ENCODE measurements at regions not wholly inside any gene's neighbourhood (a gene's known extent, or its start where the extent isn't known, plus 50 kb on each side); places are given as distances from the start of the nearest gene placed in this dataset.
"Not testable (repeated sequence)": the region's sequence is repeated elsewhere in the genome, so short reads cannot be mapped to it uniquely, and the experiment has no call there.

DNA sequence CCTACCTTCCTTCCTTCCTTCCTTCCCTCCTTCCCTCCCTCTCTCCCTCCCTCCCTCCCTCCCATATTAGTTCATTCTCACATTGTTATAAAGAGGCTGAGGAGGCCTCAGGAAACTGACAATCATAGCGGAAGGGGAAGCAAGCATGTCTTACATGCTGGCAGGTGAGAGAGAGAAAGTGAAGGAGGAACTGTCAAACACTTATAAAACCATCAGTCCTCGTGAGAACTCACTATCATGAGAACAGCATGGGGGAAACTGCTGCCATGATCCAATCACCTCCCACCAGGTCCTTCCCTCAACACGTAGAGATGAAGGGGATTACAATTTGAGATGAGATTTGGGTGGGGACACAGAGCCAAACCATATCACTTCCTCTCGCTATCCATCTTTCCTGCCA is 281.6 kb upstream of the FOXF1 start:
- no peak overlapping the region for H3K4me3 ChIP-seq (ENCODE audit: low read depth, low read length)
- TF ChIP-seq, protein P1, sequence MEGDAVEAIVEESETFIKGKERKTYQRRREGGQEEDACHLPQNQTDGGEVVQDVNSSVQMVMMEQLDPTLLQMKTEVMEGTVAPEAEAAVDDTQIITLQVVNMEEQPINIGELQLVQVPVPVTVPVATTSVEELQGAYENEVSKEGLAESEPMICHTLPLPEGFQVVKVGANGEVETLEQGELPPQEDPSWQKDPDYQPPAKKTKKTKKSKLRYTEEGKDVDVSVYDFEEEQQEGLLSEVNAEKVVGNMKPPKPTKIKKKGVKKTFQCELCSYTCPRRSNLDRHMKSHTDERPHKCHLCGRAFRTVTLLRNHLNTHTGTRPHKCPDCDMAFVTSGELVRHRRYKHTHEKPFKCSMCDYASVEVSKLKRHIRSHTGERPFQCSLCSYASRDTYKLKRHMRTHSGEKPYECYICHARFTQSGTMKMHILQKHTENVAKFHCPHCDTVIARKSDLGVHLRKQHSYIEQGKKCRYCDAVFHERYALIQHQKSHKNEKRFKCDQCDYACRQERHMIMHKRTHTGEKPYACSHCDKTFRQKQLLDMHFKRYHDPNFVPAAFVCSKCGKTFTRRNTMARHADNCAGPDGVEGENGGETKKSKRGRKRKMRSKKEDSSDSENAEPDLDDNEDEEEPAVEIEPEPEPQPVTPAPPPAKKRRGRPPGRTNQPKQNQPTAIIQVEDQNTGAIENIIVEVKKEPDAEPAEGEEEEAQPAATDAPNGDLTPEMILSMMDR (IDR thresholded peaks at IDR 0.05; ENCODE audit: insufficient read depth, low read depth, low read length, missing control alignments) = no peak
- DNase-seq (ENCODE audit: low read depth) = no peak

DNA sequence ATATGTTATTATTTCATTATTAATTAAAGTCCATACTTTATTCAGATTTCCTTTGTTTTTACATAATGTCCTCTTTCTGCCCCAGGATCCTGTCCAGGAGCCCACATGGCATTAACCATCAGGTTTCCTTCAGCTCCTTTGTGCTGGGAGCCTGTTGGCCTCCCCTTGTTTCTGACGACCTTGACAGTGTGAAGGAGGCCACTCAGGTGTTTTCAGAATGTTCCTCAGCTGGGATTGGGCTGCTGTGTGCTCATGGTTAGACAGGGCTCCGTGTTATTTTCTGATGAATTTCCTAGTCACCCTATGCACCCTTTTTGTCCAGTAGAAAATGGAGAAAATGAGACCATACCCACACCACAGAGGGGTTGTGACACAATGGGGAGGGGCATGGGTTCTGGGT is 281.0 kb upstream of the FOXF1 start:
- TF ChIP-seq, protein P1 (IDR thresholded peaks at IDR 0.05; ENCODE audit: insufficient read depth, low read depth, low read length, missing control alignments) = no peak
- DNase-seq (ENCODE audit: low read depth) = no peak
- H3K4me3 ChIP-seq (ENCODE audit: low read depth, low read length) = no peak overlapping the region

DNA sequence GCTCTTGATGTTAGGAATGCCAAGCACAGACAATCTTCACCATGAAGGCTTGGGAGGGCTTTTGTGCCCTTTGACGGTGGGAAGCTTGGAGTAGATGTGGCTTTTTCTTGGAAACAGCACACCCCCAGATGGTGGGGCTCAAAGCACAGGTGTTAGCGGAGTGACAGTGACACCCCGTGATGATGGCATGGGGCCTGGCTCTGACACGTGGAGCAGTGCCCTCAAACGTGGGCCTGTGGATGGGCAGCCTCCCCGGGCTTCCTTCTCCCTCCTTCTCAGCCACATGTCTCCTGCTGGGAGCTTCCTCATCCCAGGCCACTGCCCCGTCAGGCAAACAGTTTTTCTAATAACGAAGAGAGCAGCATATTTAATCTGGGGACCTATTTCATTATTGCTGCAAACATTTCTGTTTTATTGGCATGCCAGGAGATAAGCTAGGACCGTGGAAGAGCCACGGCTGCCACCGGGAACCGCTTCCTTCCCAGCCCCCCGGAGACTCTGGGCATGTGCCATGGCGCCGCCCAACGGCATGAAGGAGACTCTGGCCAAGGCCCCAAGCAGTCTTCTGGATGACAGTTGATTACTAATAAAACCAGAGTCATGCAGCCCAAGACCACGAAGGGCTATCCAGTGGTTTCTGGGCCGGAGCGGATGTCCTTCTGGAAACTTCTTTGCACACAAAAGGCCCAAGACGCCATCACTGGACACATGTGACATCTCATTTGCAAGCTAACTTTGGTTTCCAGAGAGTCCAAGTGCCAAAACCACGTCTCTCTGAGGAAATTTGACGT is 280.3 kb upstream of the FOXF1 start:
- DNase-seq (ENCODE audit: low read depth) = no peak
- H3K4me3 ChIP-seq (ENCODE audit: low read depth, low read length) = no peak overlapping the region
- TF ChIP-seq, protein P1 (IDR thresholded peaks at IDR 0.05; ENCODE audit: insufficient read depth, low read depth, low read length, missing control alignments) = no peak

DNA sequence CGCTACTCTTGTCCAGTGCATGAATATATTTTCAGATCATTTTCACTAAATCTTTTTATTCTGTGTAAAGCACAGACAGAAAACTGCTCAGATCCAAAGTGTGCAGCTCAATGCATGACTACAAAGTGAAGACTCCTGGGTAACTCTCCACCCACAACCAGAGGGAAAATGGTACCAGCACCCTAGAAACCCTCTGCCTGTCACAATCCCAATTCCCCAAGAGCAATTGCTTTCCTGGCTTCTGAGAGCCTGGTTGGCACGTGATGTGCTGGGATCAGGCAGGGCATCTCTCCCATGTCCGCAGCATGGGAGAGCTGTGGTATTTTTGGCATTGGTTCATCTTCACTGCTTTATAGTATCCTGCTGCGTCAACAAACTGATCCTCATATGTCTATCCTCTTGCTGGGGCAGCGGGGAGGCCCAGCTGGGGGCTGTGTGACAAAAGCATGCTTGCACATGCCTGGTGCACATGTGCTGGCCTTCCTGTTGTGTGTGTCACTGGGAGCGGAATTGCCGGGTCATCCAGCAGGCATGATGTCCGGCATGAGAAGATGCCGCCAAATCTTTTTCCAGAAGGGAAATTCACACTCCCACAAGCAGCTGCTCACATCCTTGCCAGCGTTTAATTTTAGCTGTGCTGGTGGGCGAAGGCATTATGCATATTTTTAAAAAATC is 278.9 kb upstream of the FOXF1 start:
- no peak overlapping the region for H3K4me3 ChIP-seq (ENCODE audit: low read depth, low read length)
- TF ChIP-seq, protein P1 (IDR thresholded peaks at IDR 0.05; ENCODE audit: insufficient read depth, low read depth, low read length, missing control alignments) = no peak

DNA sequence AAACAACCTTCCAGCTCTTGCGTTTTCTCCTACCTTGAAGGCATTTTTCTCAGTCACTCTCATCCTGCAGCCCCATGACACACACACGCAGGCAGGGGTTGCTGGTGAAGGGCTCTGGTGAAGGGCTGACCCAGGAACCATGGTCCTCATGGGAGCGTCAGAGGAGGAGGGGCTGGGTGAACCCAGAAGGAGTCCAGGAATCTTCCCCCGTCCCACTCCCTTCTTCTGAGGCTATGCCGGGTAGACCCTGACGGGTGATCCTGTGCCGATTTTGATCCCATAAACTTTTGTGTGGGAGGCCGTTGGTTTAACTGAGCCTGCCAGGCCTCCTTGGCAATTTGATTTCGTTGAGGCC is 278.4 kb upstream of the FOXF1 start:
- H3K4me3 ChIP-seq (ENCODE audit: low read depth, low read length) = no peak overlapping the region
- DNase-seq (ENCODE audit: low read depth) = no peak
- TF ChIP-seq, protein P1 (IDR thresholded peaks at IDR 0.05; ENCODE audit: insufficient read depth, low read depth, low read length, missing control alignments) = no peak

More for the DNA sequence above, 278.9 kb upstream of the FOXF1 start:
- no peak for DNase-seq (ENCODE audit: low read depth)

DNA sequence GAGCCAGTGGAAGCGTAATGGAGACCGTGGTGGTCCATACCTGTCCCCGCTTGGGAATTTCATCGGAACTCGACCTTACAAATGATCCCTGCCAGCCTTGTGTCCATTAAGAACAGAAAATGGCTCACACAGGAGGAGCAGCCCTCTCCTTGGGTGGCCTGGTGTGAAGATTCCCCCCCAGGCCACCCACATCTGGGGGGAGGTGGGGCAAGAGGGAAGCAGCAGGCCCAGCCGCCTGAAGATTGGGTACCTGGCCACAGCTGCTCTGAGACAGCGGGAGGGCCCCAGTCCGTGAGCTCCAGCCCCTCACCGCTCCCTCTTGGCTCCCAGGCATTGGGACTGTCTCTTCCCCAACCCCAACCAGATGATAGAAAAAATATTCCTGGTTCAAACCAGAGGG is 277.8 kb upstream of the FOXF1 start:
- no peak for DNase-seq (ENCODE audit: low read depth)
- no peak overlapping the region for H3K4me3 ChIP-seq (ENCODE audit: low read depth, low read length)
- TF ChIP-seq, protein P1 (IDR thresholded peaks at IDR 0.05; ENCODE audit: insufficient read depth, low read depth, low read length, missing control alignments) = no peak

DNA sequence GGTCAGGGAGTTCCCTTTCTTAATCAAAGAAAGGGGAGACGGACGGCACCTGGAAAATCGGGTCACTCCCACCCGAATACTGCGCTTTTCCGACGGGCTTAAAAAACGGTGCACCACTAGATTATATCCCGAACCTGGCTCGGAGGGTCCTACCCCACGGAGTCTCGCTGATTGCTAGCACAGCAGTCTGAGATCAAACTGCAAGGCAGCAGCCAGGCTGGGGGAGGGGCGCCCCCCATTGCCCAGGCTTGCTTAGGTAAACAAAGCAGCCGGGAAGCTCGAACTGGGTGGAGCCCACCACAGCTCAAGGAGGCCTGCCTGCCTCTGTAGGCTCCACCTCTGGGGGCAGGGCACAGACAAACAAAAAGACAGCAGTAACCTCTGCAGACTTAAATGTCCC is 276.8 kb upstream of the FOXF1 start:
- DNase-seq (ENCODE audit: low read depth); H3K4me3 ChIP-seq (ENCODE audit: low read depth, low read length): not testable (repeated sequence)
